Cardiac fibroblast (primary cell): ENCODE measurements at regions not wholly inside any gene's neighbourhood (a gene's known extent, or its start where the extent isn't known, plus 50 kb on each side); places are given as distances from the start of the nearest gene placed in this dataset.

Experiments
- DNase-seq, 2 donors: peaks; one replicate each; pipeline versions ENCODE4 v3.0.0 to v3.0.0-alpha.2; 2010; ENCODE audit warnings: low read depth in 2 of 2
- H3K4me3 ChIP-seq, 2 donors: replicated peaks in 1 of 2; 1 replicate in 1 of 2; 2 replicates in 1 of 2; pipeline ENCODE4 v1.5.1; 2011; ENCODE audit warnings: low read depth in 2 of 2, low read length in 2 of 2, mild to moderate bottlenecking in 2 of 2, moderate library complexity in 1 of 2
- TF ChIP-seq, protein P1 (sequence below): IDR thresholded peaks from one replicate; pipeline ENCODE4 v1.5.1; 2011; ENCODE audit warnings: low read depth, mild to moderate bottlenecking, low read length, inconsistent platforms

- DNase-seq: no peak
- no peak overlapping the region for H3K4me3 ChIP-seq
- TF ChIP-seq, protein P1, sequence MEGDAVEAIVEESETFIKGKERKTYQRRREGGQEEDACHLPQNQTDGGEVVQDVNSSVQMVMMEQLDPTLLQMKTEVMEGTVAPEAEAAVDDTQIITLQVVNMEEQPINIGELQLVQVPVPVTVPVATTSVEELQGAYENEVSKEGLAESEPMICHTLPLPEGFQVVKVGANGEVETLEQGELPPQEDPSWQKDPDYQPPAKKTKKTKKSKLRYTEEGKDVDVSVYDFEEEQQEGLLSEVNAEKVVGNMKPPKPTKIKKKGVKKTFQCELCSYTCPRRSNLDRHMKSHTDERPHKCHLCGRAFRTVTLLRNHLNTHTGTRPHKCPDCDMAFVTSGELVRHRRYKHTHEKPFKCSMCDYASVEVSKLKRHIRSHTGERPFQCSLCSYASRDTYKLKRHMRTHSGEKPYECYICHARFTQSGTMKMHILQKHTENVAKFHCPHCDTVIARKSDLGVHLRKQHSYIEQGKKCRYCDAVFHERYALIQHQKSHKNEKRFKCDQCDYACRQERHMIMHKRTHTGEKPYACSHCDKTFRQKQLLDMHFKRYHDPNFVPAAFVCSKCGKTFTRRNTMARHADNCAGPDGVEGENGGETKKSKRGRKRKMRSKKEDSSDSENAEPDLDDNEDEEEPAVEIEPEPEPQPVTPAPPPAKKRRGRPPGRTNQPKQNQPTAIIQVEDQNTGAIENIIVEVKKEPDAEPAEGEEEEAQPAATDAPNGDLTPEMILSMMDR: no peak
These were observed 189.3 kb upstream of the MAST4 start for GRCh38 chr5:66406761-66407336.

- H3K4me3 ChIP-seq: no peak overlapping the region
- DNase-seq: no peak
- TF ChIP-seq, protein P1: no peak
These were observed 188.4 kb upstream of the MAST4 start for GRCh38 chr5:66407765-66408164.

DNA sequence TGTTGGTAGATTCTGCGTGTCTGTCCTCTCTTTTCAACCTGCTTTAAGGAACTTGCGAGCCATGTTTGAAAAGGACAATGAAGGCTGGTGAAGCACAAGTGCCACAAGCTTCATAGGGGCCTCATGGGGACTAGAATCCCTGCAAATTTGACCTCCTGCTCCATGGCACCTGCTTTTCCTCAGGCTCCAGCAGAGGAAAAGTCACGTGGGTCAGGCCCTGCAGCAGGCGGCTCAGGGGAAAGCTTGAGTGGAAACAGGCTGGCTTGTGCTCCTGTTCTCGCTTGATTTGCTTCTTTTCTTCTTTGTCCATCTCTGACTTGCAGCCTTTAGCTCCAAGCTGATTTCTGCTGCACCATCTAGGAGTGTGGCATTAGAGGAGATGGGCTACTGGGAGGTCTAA, 187.6 kb upstream of the MAST4 start:
- no peak for DNase-seq
- TF ChIP-seq, protein P1: no peak
- no peak overlapping the region for H3K4me3 ChIP-seq

- no peak for DNase-seq
- no peak overlapping the region for H3K4me3 ChIP-seq
- TF ChIP-seq, protein P1: no peak
These were observed 186.1 kb upstream of the MAST4 start for GRCh38 chr5:66410122-66410521.

DNA sequence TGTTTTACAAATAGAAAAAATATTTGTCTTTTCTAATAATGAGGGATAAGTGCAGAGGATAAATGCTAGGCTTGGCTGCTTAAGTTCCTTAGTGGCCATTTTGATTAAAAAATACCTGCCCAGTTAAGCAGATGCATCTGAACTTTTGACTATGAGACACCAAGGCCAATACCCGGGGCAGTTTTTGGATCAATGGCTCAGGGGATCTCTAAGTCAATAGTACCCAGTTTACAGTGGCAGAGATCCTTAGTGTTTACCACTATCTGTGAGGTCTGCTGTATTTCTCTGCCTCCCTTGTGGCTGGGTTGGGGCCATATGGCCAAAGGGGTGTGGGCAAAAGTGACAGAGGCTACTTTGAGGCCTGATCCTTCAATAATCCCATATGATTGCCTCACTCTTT, 184.5 kb upstream of the MAST4 start:
- TF ChIP-seq, protein P1: no peak
- H3K4me3 ChIP-seq: no peak overlapping the region
- no peak for DNase-seq

DNA sequence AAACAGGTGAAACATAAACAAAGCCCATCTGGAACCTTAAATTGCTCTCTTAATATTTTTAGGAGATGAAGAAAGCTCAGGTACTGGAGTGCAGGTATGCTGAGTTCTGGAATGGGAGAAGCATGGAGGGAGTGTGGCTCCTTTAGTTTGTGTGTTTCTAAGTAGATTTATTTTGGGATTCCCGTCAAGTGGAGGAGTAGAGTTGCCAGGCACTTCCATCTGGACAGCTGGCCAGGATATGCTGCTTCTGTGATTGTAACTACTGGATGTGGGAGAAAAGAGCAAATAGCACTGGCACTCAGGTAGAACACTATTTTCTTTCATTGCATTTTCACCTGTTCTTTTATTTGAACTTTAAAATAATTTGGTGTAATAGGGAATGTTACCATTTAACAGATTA, 182.3 kb upstream of the MAST4 start:
- TF ChIP-seq, protein P1: no peak
- no peak for DNase-seq
- no peak overlapping the region for H3K4me3 ChIP-seq

DNA sequence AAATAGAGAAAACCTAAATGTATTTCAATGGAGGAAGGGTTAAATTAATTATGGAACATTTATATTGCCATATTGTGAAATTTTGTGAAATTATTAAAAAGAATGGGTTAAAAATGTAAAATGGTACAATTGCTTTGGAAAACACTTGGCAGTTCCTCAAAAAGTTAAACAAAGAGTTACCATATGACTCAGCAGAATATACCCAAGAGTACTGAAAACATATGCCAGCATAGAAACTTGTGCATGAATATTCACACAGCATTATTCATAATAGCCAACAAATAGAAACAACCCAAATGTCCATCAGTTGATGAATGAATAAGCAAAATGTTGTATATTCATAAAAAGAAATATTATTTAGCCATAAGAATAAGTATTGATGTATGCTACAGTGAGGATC, 181.0 kb upstream of the MAST4 start:
- no peak overlapping the region for H3K4me3 ChIP-seq
- TF ChIP-seq, protein P1: no peak
- peak; percentile 74 to 77 for DNase-seq
